ENCODE measurements at regions not wholly inside any gene's neighbourhood (a gene's known extent, or its start where the extent isn't known, plus 50 kb on each side); places are given as distances from the start of the nearest gene placed in this dataset.

DNA sequence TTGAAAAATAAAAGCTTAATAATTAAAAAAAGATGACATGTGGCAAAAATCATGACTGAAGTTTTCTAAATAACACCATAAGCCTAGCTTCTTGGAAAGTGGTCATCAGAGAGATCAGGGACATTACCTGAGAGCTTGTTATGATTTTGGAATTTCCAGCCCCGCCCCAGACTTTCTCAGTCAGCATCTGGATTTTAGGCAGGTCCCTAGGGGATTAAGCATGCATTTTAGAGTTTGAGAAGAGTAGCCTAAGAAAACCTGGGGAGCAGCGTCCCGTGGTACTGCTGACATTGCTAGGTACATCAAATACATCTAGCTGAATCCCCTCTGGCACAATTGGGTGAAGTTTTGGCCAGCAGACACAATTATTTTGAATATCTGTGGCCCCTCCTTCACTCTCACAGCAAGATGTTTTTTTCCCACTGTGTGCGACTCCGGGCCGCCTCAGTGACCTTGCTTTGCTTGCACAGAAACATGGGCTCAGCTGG, 58.7 kb upstream of the MEF2A start (continued):
- no peak for TF ChIP-seq SP4 (IDR thresholded peaks at IDR 0.05; ENCODE audit: low read length)
- TF ChIP-seq ASH2L (IDR thresholded peaks at IDR 0.05; ENCODE audit: low read length), result no peak
- no peak for TF ChIP-seq SRF (IDR thresholded peaks at IDR 0.05; ENCODE audit: low read depth, low read length)
- no peak for TF ChIP-seq EZH2 (IDR thresholded peaks at IDR 0.05; ENCODE audit: low read depth, low read length, severe bottlenecking)
- TF ChIP-seq TAF7 (optimal IDR thresholded peaks at IDR 0.05; ENCODE audit: borderline replicate concordance, low read depth, low read length), result no peak
- no peak for TF ChIP-seq SP2 (IDR thresholded peaks at IDR 0.05; ENCODE audit: low read length)
- no peak for TF ChIP-seq CHD1 (IDR thresholded peaks at IDR 0.05; ENCODE audit: low read depth, low read length)
- TF ChIP-seq NRF1 (IDR thresholded peaks at IDR 0.05; ENCODE audit: low read depth, low read length), result no peak

Measured in H1 (cell line).